ENCODE measurements at regions not wholly inside any gene's neighbourhood (a gene's known extent, or its start where the extent isn't known, plus 50 kb on each side); places are given as distances from the start of the nearest gene placed in this dataset.
"Not testable (repeated sequence)": the region's sequence is repeated elsewhere in the genome, so short reads cannot be mapped to it uniquely, and the experiment has no call there.

DNA sequence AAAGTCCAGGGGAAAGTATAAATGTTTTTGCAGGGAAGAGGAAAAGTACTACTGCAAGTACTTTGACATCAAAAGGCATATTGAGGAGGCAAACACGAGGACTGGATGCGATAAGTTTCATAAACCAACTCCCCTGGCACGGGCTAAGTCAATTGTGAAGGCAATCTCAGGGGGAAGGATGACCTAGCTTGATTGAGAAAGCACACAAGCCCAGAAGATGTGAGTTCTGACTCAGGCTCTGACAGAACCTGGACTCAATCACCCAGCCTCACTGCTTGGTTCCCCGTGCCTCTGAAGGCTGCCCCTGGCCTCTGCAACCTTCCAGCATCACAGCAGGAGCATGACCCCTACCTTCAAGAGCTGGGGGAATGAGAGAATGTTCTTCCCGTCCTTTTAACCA, 93.2 kb upstream of the ZNF438 start:
- no peak for DNase-seq

DNA sequence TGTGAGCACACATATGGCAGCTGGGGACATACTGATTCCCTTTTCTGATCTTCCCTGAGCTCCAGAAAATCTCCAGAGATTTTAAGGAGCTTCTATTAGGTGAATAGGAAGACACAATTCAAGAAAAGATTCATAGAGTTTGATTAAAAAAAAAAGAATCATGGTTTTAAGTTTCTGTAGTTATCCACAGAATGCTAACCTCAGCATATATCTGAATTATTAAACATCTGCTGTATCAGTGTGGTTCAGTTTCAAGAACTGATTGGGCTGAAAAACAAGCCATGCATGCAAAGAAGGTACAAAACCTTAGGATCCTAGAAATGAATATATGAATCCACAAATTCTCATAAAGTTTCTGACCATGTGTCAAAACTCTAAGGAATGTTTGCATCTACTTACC, 94.1 kb upstream of the ZNF438 start:
- DNase-seq, result no peak

DNA sequence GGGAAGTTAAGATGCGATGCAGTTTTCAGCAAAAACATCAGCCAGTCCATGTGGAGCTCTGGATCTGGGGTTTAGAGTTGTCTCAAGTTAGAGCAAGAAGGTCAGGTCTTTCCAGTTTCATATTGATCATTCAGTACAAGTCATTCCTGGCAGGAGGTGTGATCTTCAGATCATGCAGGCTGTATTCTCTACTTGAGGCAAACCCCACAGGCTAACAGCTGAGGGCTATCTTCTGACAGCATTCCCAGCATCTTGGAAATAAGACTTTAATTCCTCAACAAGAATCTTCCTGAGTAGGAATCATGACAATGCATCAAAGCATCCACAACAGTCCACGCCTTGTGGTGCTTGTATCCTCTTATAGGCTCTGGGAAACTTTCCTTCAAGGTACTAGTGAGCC, 94.9 kb upstream of the ZNF438 start:
- no peak for DNase-seq

DNA sequence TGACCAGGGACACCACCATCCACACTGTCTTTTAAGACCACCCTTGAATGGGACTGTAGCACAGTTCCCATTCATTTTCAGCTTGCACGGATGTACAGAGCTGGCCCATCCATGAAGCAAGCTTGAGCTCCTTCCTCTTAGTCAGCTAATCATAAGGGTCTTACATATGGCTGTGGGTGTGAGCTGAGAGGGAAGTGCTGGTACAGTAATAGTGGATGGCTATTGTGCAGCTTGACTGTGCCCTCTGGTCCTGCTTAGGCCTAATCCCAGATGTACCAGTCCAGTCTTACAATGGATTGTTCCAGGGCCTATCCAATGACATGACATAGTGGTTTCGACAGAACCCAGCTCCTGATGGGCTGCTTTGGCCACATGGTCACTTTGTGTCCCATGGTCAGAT, 96.9 kb upstream of the ZNF438 start:
- no peak for DNase-seq

DNA sequence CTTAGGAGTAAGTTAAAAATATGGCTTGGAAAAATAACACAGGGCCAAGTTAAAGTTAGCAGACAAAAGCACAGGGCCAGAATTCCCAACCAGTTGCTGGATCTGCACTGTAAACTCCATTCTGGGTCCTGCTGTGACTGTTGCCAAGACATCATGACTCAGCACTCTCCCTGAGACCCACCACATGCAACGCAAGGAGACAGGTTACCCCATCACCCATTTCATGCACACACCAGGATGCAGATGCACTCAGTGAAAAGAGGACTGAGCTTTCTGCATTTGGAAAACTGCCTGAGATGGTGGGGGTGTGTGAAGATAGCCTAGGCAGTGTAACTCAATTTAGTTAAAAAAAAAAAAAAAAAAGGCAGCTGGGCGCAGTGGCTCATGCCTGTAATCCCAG, 97.6 kb upstream of the ZNF438 start:
- no peak for DNase-seq

DNA sequence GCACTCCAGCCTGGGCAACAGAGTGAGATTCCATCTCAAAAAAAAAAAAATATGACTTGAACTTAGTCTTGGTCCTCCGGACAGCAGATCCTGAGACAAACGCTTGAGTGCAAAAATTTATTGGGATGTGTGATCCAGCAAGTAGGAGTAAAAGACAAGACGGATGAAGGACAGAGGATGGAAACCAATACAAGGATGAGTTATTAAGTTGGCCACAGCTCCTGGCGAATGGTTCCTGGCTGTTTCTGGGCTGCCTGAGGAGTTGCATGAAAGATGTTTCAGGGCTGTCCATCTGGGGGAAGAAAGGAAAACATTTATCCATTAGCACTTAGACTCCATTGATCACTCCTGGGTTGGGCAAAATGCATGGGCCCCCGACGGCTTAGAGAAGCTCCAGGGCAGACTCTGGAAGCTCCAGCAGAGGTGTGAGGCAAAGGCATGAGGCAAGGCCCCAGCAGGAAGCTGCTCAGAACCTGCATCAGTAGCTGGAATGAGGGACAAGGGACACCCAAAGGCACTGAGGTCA, 98.3 kb upstream of the ZNF438 start:
- DNase-seq, result no peak

DNA sequence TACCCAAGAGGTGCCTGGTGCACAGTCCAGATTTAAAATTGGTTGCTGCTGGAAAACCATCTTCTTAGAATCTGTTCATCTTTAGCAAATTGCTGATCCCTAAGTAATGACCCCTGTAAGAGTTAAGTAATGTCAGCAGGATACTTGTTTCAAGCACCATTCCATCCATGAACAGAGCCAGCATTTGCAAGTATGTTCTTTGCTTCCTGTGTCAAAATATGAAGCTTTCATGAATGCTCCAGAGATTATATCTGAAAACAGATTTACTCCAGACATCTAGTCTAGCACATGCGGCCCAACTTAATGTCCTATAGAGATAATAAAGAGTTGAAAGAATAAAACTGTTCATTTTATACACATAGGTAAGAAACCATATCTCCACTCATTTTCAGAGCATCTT, 98.7 kb upstream of the ZNF438 start:
- DNase-seq, result no peak

DNA sequence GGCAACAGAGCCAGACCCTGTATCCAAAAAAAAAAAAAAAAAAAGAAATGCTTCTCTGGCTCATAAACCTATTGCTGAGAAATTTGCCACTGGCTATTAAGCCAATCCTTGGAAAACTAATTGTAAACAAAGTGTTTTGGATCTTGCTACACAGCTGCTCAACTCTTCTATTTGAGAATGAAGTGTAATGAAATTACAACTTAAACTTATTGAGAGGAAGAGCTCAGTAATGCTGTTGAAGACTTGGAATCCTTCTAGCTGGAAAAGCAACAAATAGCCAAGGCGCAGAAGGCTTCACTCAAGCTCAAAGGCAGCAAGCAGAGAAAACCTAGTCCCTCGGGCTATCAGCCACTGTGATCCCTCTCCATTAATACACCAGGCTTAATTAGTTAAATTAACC, 99.6 kb upstream of the ZNF438 start:
- DNase-seq, result no peak

DNA sequence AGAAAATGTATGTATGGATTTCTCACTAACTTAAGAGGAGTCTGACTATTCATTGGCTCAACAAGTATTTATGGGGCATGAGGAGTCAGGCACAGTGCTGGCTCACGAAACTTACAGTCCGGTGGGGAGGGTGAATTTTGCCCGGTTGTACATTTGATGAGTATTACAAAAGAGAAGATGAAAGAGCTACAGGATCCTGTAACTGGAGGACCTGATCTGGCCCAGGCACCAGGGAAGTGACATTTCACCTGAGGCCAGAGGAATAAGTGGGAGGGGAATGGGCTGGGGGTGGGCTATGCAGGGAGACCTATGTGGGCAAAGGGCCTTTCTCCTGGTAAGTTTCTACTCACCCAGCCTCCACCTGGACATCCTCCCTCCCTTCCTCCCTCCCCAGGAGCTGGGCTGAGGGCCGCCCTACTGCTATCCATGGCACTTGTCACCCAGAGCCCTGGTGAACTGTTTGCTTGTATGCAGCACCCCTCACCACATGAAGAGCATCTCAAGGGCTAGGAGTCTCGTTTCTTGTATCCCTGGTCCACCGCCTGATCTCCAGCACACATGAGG, 101.1 kb upstream of the ZNF438 start:
- no peak for DNase-seq

DNA sequence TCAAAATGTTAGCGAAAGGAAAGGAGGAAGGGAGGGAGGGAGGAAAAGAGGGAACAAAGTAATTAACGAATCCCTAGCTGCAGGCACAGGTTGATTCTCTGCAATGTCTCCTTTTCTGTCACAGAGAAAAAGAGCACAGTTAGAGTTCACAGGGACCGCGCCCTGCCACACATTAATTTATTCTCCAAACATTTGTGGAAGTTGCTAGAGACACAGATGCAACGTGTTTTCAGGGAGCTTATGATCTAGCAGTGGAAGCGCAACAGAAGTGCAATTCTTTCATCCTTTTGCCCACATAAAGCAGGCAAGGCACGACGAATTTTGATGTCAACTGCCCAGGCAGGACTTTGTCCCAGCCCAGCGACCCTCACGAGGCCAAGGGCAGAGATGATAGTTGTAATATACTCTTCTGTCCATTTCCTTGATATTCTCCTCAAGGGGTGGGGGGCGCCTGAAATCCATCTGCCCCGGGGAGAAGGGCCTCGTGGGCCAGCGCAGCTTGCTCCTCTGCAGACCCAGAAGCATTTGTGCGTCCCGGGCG, 101.7 kb upstream of the ZNF438 start:
- DNase-seq, result no peak

DNA sequence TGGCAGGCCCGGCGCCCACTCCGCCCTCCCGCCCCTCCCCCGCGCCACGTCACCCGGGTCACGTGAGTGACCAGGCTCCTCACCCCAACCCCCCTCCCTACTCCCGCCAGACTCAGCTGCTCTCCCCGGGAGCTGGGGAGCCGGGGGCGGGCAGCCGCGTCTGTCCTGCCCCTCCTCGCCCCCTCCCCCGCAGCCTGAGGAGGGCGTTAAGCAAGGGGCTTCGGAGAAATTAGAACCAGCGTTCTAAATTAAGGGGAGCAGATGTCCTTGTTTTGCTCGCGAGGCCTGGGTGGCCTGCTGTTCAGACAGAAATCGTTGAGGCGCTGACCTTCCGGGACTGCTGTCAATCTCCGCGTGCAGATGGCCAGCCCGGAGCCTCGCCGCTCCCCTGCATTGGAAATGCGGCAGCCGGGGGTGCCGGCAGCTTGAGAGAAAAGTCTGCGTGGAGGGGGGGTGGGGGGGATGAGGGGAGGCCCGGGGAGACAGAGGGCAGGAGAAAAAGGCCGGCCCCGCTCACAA, 102.2 kb upstream of the ZNF438 start:
- peak; percentile 71 for DNase-seq

DNA sequence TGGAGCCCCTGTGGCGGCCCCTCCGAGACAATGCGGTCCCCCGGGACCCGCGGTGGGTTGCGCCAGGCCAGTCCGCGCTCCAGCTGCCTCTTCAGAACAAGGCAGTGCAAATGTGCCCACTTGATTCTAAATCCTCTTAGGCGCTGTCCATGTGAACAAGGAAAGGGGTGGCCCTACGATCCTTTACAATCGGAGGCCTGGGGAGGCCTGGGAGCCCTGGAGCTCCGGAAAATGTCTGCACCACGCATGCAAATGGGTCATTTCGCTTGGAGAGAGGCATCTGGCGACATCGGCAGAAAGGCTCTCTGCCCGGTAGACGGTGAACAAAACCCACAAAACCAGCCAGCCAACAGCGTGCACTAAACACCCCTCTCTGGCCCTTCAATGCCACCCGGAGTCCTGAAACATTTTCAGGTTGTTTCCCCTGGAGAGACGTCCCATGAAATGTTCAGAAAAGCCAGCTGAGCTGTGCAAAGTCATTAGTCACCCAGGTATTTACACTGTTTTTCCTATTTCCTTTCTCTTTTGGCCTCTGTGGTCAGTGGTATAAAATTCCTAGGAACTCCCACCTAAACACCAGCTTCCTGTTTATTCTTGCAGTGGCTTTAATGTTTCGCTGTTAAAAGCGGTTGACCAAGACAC, 102.8 kb upstream of the ZNF438 start:
- DNase-seq, result no peak

DNA sequence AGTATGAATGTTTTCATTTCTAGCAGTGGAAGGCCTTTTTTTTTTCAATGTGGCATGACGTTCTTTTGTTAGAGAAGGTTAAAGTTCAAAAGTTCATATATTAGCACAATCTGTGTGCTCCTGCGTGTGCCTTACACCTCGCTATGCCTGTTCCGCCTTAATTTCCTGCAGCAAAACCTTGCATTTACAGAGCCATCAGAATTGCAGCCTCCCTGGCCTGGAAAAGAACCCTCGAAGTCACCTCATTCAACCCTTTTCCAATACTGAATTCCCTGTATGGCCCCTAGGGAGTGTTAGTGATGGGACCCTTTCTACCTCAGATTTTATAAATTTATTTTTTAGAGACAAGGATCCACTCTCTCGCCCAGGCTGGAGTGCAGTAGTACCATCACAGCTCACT, 103.5 kb upstream of the ZNF438 start:
- DNase-seq, result no peak

DNA sequence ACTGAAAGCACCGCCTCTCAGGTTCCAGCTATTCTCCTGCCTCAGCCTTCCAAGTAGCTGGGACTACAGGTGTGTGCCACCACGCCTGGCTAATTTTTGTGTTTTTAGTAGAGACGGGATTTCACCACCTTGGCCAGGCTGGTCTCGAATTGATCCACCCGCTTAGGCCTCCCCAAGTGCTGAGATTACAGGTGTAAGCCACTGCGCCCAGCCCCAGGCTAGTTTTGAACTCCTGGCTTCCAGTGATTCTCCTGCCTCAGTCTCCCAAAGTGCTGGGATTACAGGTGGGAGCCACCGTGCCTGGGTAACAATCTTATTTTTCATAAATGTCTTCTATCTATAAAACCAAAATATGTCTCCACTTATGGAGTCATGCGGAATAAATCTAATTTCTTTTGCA, 104.1 kb upstream of the ZNF438 start:
- DNase-seq, result not testable (repeated sequence)

DNA sequence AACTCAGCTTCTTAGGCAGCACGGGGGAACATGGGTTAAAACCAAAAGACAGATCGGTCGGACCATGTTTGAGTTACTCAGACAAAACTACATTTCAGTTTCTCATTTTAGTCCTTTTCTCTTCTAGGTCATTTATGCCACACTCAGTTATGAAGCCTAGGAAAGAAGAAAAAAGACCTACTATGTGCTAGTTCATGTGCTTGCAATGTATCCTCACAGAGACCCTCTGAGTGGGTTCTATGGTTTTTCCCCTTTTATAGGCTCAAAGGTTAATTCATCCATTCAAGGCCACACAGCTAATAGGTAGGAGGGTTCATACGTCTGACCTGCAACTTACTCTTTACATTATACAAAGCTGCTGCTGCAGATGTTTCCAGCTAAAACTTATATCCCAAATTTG, 104.7 kb upstream of the ZNF438 start:
- DNase-seq, result no peak

DNA sequence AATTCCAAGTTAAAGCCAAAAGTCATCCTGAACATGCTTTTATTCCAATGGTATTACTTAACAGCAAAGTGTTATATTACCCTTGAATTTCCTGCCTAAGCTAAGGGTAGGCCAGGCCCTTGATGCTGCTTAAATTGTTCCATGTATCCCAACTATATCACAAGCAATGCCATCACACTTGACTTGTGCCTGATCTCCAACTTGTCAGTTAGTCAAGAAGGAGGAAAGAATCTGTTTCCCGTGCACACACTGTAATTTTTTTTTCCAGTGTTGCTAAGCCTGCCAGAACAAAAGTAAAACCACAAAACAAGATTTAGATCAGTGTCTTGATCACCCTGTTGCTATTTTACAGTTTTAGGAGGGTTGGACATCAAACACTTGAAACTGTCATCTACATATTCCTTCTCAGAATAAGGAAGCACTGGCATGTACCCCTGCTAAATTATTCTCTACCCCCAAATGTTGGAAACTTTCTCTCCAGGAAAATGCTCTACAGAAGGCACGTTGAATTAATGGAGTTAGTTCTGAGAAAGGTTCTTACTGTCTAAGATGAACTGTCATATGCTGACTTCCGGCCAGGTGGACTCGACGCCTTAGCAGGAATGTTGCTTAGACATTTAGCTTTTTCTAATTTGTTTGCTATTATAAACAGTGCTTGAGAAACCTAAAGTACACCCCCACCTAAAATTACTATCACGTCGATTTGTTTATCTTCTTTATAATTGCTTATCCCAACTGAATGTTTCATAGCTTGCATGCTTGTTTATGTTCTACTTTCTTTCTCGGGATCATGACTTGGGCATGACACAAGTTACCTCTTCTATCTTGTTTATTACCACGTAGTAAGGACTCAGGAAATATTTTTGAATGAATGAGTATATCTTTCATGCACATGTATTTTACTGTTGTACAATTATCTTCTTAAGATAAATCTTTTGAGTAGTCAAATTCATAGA, 105.5 kb upstream of the ZNF438 start:
- DNase-seq, result no peak

DNA sequence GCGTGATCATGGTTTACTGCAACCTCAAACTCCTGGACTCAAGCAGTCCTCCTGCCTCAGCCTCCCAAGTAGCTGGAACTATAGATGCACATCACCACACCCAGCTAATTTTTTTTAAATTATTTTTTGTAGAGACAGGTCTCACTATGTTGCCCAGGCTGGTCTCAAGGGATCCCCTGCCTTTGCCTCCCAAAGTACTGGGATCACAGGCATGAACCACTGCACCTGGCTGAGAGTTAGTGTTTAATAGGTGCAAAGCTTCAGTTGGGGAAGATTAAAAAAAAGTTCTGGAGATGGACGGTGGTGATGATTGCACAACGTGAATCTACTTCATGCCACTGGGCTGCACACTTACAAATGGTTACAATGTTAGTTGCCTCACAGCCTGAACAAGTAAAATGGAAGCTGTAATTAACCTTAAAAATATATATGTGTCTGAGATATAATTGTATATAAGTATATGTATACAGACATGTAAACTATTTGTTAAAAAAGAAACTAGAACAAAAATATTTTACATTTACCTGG, 106.4 kb upstream of the ZNF438 start:
- no peak for DNase-seq

DNA sequence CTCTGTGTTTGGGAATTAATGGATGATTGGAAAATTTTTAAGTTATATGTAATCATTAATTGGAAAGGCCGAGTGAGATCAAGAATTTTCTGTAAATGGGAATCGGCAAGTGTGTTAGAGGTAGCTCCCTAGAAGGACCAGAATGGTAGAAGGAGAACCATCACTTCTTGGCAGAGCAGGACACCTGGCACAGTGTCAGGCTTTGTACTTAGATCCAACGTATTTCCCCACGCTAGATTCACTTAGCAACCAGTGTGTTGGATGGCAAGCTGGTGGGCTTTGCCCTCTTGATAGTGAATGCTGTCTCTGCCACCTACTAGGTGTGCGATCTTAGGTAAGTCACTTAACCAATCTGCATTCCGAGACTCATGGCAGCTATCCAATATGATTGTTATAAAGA, 107.8 kb upstream of the ZNF438 start:
- no peak for DNase-seq

DNA sequence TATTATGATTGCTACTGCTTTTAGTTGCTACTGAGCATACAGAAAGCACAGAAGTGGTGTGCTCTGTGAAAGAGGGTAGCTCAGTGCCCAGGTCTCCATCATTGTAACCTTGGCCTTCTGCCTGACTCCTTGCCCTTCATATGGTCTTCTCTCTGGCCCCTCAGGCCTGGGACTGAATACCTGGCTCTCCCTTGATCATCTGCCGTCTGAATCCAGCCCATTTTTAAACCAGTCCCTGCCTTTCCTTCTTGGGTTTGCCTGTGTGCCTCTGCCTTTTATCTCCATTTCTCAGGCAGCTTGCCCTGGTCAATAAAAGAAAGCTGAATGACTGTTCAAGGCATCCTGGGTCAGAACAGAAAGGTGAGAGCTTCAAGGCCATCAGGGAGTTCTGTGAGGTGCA, 109.1 kb upstream of the ZNF438 start:
- no peak for DNase-seq

DNA sequence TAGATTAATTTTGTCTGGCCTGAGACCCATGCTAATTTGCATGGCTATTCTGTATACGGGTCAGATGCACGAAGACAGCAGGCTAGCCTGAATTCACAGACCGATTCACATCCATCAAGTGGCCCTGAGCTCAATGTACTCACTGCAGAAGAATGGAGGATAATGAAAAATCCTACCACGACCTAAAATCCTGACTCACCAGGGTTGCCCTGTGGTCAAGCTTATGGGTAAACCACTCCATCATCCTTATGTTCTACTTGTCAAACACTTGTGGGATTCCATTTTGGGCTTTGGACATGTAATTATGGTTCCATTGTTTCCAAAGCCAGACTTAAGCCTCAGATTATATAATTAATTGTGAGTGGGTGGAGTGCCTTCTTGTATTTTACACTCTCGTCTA, 110.4 kb upstream of the ZNF438 start:
- DNase-seq, result no peak

DNA sequence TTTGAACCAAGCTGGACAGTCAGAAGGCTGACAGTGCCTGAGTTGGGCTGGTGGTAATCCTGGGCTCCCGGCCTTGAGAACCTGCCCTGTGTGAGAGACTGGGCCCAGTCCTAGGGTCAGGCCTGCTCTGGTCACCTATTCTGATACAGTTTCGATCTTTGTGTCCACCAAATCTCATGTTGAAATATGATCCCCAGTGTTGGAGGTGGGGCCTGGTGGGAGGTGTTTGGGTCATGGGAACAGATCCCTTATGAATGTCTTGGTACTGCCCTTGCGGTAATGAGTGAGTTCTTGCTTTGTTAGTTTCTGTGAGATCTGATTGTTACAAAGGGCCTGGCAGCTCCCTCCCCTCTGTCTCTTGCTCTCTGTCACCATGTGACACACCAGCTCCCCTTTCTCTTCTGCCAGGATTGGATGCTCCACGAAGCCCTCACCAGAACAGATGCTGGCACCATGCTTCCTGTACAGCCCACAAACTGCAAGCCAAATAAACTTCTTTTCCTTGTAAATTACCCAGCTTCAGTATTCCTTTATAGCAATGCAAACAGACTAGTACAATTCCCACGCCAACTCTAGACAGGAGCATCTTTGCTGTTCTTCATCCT, 111.8 kb upstream of the ZNF438 start:
- DNase-seq, result no peak

DNA sequence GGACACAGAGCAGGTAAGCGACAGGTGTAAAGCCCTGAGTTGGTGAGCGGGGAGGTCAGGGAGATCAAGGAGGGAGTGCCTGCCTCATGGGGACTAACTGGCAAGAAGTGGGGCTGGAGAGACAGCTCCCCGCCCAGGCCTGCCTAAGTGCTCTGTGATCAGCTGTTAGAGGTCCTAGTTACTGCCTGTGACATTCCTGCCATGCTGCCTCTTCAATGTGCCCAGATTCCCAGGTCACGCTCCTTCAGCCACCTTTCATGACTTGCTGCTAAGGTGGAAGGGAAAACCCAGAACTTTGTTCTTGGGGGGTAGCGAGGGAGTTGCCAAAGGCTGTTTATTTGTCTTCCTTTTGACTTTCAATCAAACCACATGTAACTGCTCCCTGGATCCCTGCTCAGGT, 114.3 kb upstream of the ZNF438 start:
- DNase-seq, result no peak
